HUES48 (cell line): ENCODE measurements at regions not wholly inside any gene's neighbourhood (a gene's known extent, or its start where the extent isn't known, plus 50 kb on each side); places are given as distances from the start of the nearest gene placed in this dataset.

Experiments used
- H3K27ac ChIP-seq: one replicate; pipeline ENCODE4 v1.7.0; 2013; ENCODE audit warnings: low read depth, low read length, inconsistent platforms
- H3K27me3 ChIP-seq: 2 replicates; pipeline ENCODE4 v1.6.1; 2013; ENCODE audit warnings: mild to moderate bottlenecking, low read length; ENCODE audit not compliant: control insufficient read depth, insufficient read depth
- H3K36me3 ChIP-seq: 2 replicates; pipeline ENCODE4 v1.6.1; 2013; ENCODE audit warnings: low read length; ENCODE audit not compliant: control insufficient read depth, insufficient read depth
- H3K4me1 ChIP-seq: 2 replicates; pipeline ENCODE4 v1.6.1; 2013; ENCODE audit warnings: mild to moderate bottlenecking, low read length; ENCODE audit not compliant: control insufficient read depth, insufficient read depth
- H3K4me3 ChIP-seq: 2 replicates; pipeline ENCODE4 v1.5.1; 2013; ENCODE audit warnings: mild to moderate bottlenecking, low read depth, low read length
- H3K9ac ChIP-seq: 2 replicates; pipeline ENCODE4 v1.6.1; 2013; ENCODE audit warnings: mild to moderate bottlenecking, low read depth, low read length, moderate library complexity
- H3K9me3 ChIP-seq: 2 replicates; pipeline ENCODE4 v1.6.1; 2013; ENCODE audit warnings: low read length; ENCODE audit not compliant: control insufficient read depth, insufficient read depth

GRCh38 chr14:82388488-82388887 lies 854.8 kb upstream of the SEL1L start:
- H3K36me3 ChIP-seq: no peaks in the 10 kb centered on the region
- H3K9me3 ChIP-seq: no peaks in the 10 kb centered on the region
- no peak overlapping the region for H3K27ac ChIP-seq
- H3K4me1 ChIP-seq: 0 out of 2 replicates have a peak, but pooled peaks cover 4% of the 10 kb centered on the region
- H3K27me3 ChIP-seq: no peaks in the 10 kb centered on the region
- no peak overlapping the region for H3K4me3 ChIP-seq
- no peak overlapping the region for H3K9ac ChIP-seq

- no peak overlapping the region for H3K9ac ChIP-seq
- 0 out of 2 replicates have a peak, but pooled peaks cover 4% of the 10 kb centered on the region for H3K4me1 ChIP-seq
- H3K36me3 ChIP-seq: no peaks in the 10 kb centered on the region
- no peaks in the 10 kb centered on the region for H3K9me3 ChIP-seq
- no peak overlapping the region for H3K4me3 ChIP-seq
- no peaks in the 10 kb centered on the region for H3K27me3 ChIP-seq
- H3K27ac ChIP-seq: no peak overlapping the region
These were observed 856.9 kb upstream of the SEL1L start for GRCh38 chr14:82390586-82390985.

GRCh38 chr14:82394916-82395315 lies 861.3 kb upstream of the SEL1L start:
- Histone ChIP-seq H3K9me3 (no peaks in the 10 kb centered on the region), H3K4me3 (no peak overlapping the region), H3K9ac (no peak overlapping the region), H3K36me3 (no peaks in the 10 kb centered on the region), H3K27ac (no peak overlapping the region), H3K27me3 (no peaks in the 10 kb centered on the region), H3K4me1 (peaks cover 11% of the 10 kb centered on the region)

GRCh38 chr14:82398256-82398655 lies 864.6 kb upstream of the SEL1L start:
- H3K9me3 ChIP-seq: no peaks in the 10 kb centered on the region
- H3K4me3 ChIP-seq: no peak overlapping the region
- H3K36me3 ChIP-seq: no peaks in the 10 kb centered on the region
- peaks cover 11% of the 10 kb centered on the region for H3K4me1 ChIP-seq
- H3K27ac ChIP-seq: no peak overlapping the region
- no peak overlapping the region for H3K9ac ChIP-seq
- H3K27me3 ChIP-seq: no peaks in the 10 kb centered on the region

GRCh38 chr14:82403987-82404386 lies 870.3 kb upstream of the SEL1L start:
- Histone ChIP-seq H3K27ac (no peak overlapping the region), H3K4me1 (no peaks in the 10 kb centered on the region), H3K4me3 (no peak overlapping the region), H3K9me3 (no peaks in the 10 kb centered on the region), H3K27me3 (no peaks in the 10 kb centered on the region), H3K36me3 (no peaks in the 10 kb centered on the region), H3K9ac (no peak overlapping the region)

GRCh38 chr14:82410064-82410463 lies 876.4 kb upstream of the SEL1L start:
- no peak overlapping the region for H3K9ac ChIP-seq
- H3K4me3 ChIP-seq: no peak overlapping the region
- H3K36me3 ChIP-seq: no peaks in the 10 kb centered on the region
- no peak overlapping the region for H3K27ac ChIP-seq
- no peaks in the 10 kb centered on the region for H3K27me3 ChIP-seq
- no peaks in the 10 kb centered on the region for H3K9me3 ChIP-seq
- peaks cover 9% of the 10 kb centered on the region for H3K4me1 ChIP-seq

GRCh38 chr14:82411298-82411697 lies 877.6 kb upstream of the SEL1L start:
- no peaks in the 10 kb centered on the region for H3K9me3 ChIP-seq
- H3K9ac ChIP-seq: no peak overlapping the region
- H3K27me3 ChIP-seq: no peaks in the 10 kb centered on the region

GRCh38 chr14:82412545-82412944 lies 878.9 kb upstream of the SEL1L start:
- Histone ChIP-seq H3K27me3 (no peaks in the 10 kb centered on the region), H3K27ac (no peak overlapping the region), H3K9ac (no peak overlapping the region), H3K36me3 (no peaks in the 10 kb centered on the region), H3K9me3 (no peaks in the 10 kb centered on the region), H3K4me1 (peaks cover 9% of the 10 kb centered on the region), H3K4me3 (no peak overlapping the region)

More at GRCh38 chr14:82411298-82411697, 877.6 kb upstream of the SEL1L start:
- no peak overlapping the region for H3K4me3 ChIP-seq
- H3K4me1 ChIP-seq: peaks cover 9% of the 10 kb centered on the region
- no peaks in the 10 kb centered on the region for H3K36me3 ChIP-seq
- no peak overlapping the region for H3K27ac ChIP-seq

GRCh38 chr14:82414853-82415539 lies 881.3 kb upstream of the SEL1L start:
- Histone ChIP-seq H3K27me3 (no peaks in the 10 kb centered on the region), H3K4me3 (no peak overlapping the region), H3K36me3 (no peaks in the 10 kb centered on the region), H3K27ac (no peak overlapping the region), H3K9ac (no peak overlapping the region), H3K9me3 (no peaks in the 10 kb centered on the region), H3K4me1 (peaks cover 9% of the 10 kb centered on the region)

- H3K36me3 ChIP-seq: no peaks in the 10 kb centered on the region
- H3K27ac ChIP-seq: no peak overlapping the region
- H3K9me3 ChIP-seq: no peaks in the 10 kb centered on the region
- no peak overlapping the region for H3K4me3 ChIP-seq
- H3K4me1 ChIP-seq: peaks cover 12% of the 10 kb centered on the region; the same call in 1 of the 2 replicates
- no peaks in the 10 kb centered on the region for H3K27me3 ChIP-seq
- no peak overlapping the region for H3K9ac ChIP-seq
These were observed 886.3 kb upstream of the SEL1L start for GRCh38 chr14:82419933-82420332.

- H3K36me3 ChIP-seq: no peaks in the 10 kb centered on the region
- H3K9me3 ChIP-seq: no peaks in the 10 kb centered on the region
- H3K4me3 ChIP-seq: no peak overlapping the region
These were observed 887.2 kb upstream of the SEL1L start for GRCh38 chr14:82420871-82421270.

More at GRCh38 chr14:82420871-82421270, 887.2 kb upstream of the SEL1L start:
- no peak overlapping the region for H3K9ac ChIP-seq
- no peaks in the 10 kb centered on the region for H3K27me3 ChIP-seq
- no peak overlapping the region for H3K27ac ChIP-seq
- peaks cover 12% of the 10 kb centered on the region; the same call in 1 of the 2 replicates for H3K4me1 ChIP-seq
